ENCODE measurements at regions not wholly inside any gene's neighbourhood (a gene's known extent, or its start where the extent isn't known, plus 50 kb on each side); places are given as distances from the start of the nearest gene placed in this dataset.
A peak's percentile ranks its signal among the peaks of the same experiment; 100 is the strongest.

- H3K36me3 ChIP-seq (replicated peaks): no peaks in the 10 kb centered on the region
- in situ Hi-C loops (cut with HindIII; ENCODE audit: low pct_ligation_motif_present, low sequenced_read_pairs): no loop called here
- TF ChIP-seq CTCF (IDR thresholded peaks at IDR 0.05; ENCODE audit: low read depth, low read length, missing control alignments): no peak
- H3K27ac ChIP-seq: no peak overlapping the region
- no peak for DNase-seq
- no peak overlapping the region for H3K4me3 ChIP-seq (ENCODE audit: low read depth, low read length)
- no peaks in the 10 kb centered on the region for H3K27me3 ChIP-seq (replicated peaks)
Observed at GRCh38 chr10:78360284-78360683, 326.6 kb downstream of the RPS24 start.

- Histone ChIP-seq H3K36me3 (replicated peaks) (no peaks in the 10 kb centered on the region), H3K27me3 (replicated peaks) (peaks cover 4% of the 10 kb centered on the region), H3K27ac (no peak overlapping the region), H3K4me3 (ENCODE audit: low read depth, low read length) (no peak overlapping the region)
- TF ChIP-seq CTCF (IDR thresholded peaks at IDR 0.05; ENCODE audit: low read depth, low read length, missing control alignments): no peak
- in situ Hi-C loops (cut with HindIII; ENCODE audit: low pct_ligation_motif_present, low sequenced_read_pairs): no loop called here
- no peak for DNase-seq
Observed at GRCh38 chr10:78361031-78361430, 327.4 kb downstream of the RPS24 start.

- H3K27me3 ChIP-seq (replicated peaks): peaks cover 10% of the 10 kb centered on the region
- no peak overlapping the region for H3K27ac ChIP-seq
- in situ Hi-C loops (cut with HindIII; ENCODE audit: low pct_ligation_motif_present, low sequenced_read_pairs): no loop called here
- H3K36me3 ChIP-seq (replicated peaks): no peaks in the 10 kb centered on the region
- no peak overlapping the region for H3K4me3 ChIP-seq (ENCODE audit: low read depth, low read length)
- peak; percentile 4 for DNase-seq
- no peak for TF ChIP-seq CTCF (IDR thresholded peaks at IDR 0.05; ENCODE audit: low read depth, low read length, missing control alignments)
Observed at GRCh38 chr10:78362406-78363022, 328.9 kb downstream of the RPS24 start.

- Histone ChIP-seq H3K27me3 (replicated peaks) (peaks cover 10% of the 10 kb centered on the region), H3K36me3 (replicated peaks) (no peaks in the 10 kb centered on the region), H3K4me3 (ENCODE audit: low read depth, low read length) (no peak overlapping the region), H3K27ac (no peak overlapping the region)
- DNase-seq: no peak
- in situ Hi-C loops (cut with HindIII; ENCODE audit: low pct_ligation_motif_present, low sequenced_read_pairs): no loop called here
- TF ChIP-seq CTCF (IDR thresholded peaks at IDR 0.05; ENCODE audit: low read depth, low read length, missing control alignments): no peak
Observed at GRCh38 chr10:78363190-78363589, 329.5 kb downstream of the RPS24 start.

GRCh38 chr10:78365694-78366093 is 332.0 kb downstream of the RPS24 start:
- in situ Hi-C loops (cut with HindIII; ENCODE audit: low pct_ligation_motif_present, low sequenced_read_pairs): no loop called here
- peaks cover 10% of the 10 kb centered on the region for H3K27me3 ChIP-seq (replicated peaks)
- peak; percentile 15 for DNase-seq
- H3K27ac ChIP-seq: no peak overlapping the region
- H3K4me3 ChIP-seq (ENCODE audit: low read depth, low read length): no peak overlapping the region
- H3K36me3 ChIP-seq (replicated peaks): no peaks in the 10 kb centered on the region
- no peak for TF ChIP-seq CTCF (IDR thresholded peaks at IDR 0.05; ENCODE audit: low read depth, low read length, missing control alignments)

Measured in brain microvascular endothelial cell (primary cell).